ENCODE measurements at regions not wholly inside any gene's neighbourhood (a gene's known extent, or its start where the extent isn't known, plus 50 kb on each side); places are given as distances from the start of the nearest gene placed in this dataset.
"Not testable (repeated sequence)": the region's sequence is repeated elsewhere in the genome, so short reads cannot be mapped to it uniquely, and the experiment has no call there.

DNA sequence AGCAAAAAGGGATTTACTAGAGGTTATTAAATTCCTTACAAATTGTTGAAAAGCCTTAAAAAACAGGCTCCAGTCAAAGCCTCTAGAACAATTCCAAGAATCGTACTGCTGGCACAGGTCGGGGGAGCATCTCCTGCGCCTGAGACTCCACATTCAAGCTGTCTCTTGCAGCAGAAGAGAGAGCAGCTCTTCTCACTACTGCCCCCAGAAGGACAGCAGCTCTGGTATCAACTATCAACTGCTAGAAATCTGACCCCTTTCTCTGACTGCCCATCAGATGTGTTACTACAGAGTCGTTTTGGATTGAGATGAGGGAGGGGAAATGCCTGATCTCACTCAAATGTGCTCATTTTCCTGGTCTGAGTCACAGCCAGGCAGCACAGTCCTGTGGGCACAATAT is 403.6 kb downstream of the RPIA start:
- not testable (repeated sequence) for TF ChIP-seq POLR2A (IDR thresholded peaks at IDR 0.05; ENCODE audit: low read length); GATA1 (IDR thresholded peaks at IDR 0.05; ENCODE audit: low read depth, low read length)
